GM12878 (cell line): ENCODE measurements at regions not wholly inside any gene's neighbourhood (a gene's known extent, or its start where the extent isn't known, plus 50 kb on each side); places are given as distances from the start of the nearest gene placed in this dataset.

Experiments
- ATAC-seq: fragments of 200-7000 bp; cut with Tn5 transposase; 3 replicates; pipeline ENCODE4 v1.9.1; 2020; ENCODE audit warnings: mild to moderate bottlenecking, moderate library complexity
- BruUV-seq: library from RNA; stranded (reverse); fragments of 400-500 nt; replicated peaks from 2 replicates; lab custom pipeline; 2021; lab: Mats Ljungman, UMichigan
- CTCF ChIA-PET: fragments of 300-600 bp; sonication (Branson Sonifier 250); formaldehyde crosslinking; extraction: SDS; loops from one replicate; lab custom pipeline; 2021; ENCODE audit warnings: inconsistent platforms; lab: Yijun Ruan, JAX
- POLR2A ChIA-PET: fragments of 350-600 bp; formaldehyde crosslinking; extraction: SDS; loops from one replicate; lab custom pipeline; 2021; ENCODE audit warnings: inconsistent platforms; lab: Charles Lee
- RAD21 ChIA-PET: fragments of 300-600 bp; sonication (Branson Sonifier 250); formaldehyde crosslinking; loops from one replicate; lab custom pipeline; 2023; ENCODE audit warnings: antibody characterized with exemption; ENCODE audit not compliant: unreplicated experiment; lab: Charles Lee
- SMC1A ChIA-PET: fragments of 300-600 bp; sonication (Branson Sonifier 250); formaldehyde crosslinking; loops from one replicate; lab custom pipeline; 2023; ENCODE audit not compliant: unreplicated experiment, uncharacterized antibody; lab: Charles Lee
- DNase-seq: peaks from one replicate; pipeline ENCODE4 v3.0.0-alpha.2; 2011; ENCODE audit warnings: low read depth, low spot score
- FAIRE-seq: peaks from 3 replicates; lab custom pipeline; 2011; peaks lifted over from hg19 to GRCh38; lab: Jason Lieb, UNC
- H2AFZ ChIP-seq: 2 replicates; pipeline ENCODE4 v1.6.0; 2011; ENCODE audit warnings: low read depth, low read length, control low read depth; ENCODE audit not compliant: control insufficient read depth
- H3K27ac ChIP-seq: 2 replicates; pipeline ENCODE4 v1.5.1; 2011; ENCODE audit warnings: control low read depth; ENCODE audit not compliant: control insufficient read depth, insufficient read depth
- H3K27me3 ChIP-seq, 2 experiments: replicated peaks in 1 of 2; 2 replicates each; pipeline versions ENCODE4 v1.6.0 to v1.6.1; 2011; ENCODE audit warnings: low read length in 1 of 2; ENCODE audit not compliant: control insufficient read depth in 2 of 2, insufficient read depth in 2 of 2
- H3K36me3 ChIP-seq, 2 experiments: 2 replicates each; pipeline ENCODE4 v1.5.1; 2011; ENCODE audit warnings: low read length in 1 of 2; ENCODE audit not compliant: control insufficient read depth in 2 of 2, insufficient read depth in 2 of 2
- H3K4me1 ChIP-seq: 2 replicates; pipeline ENCODE4 v1.6.1; 2011; ENCODE audit warnings: mild to moderate bottlenecking, low read length, moderate library complexity, mixed read lengths; ENCODE audit not compliant: control insufficient read depth, insufficient read depth
- H3K4me2 ChIP-seq: 2 replicates; pipeline ENCODE4 v1.6.0; 2011; ENCODE audit warnings: control low read depth; ENCODE audit not compliant: control insufficient read depth, insufficient read depth
- H3K4me3 ChIP-seq: fragments of 200-600 bp; sonication (generic); 2 replicates; pipeline ENCODE4 v1.5.1; 2016
- H3K79me2 ChIP-seq: 2 replicates; pipeline ENCODE4 v1.6.0; 2011; ENCODE audit warnings: low read length; ENCODE audit not compliant: control insufficient read depth, insufficient read depth
- H3K9ac ChIP-seq: 2 replicates; pipeline ENCODE4 v1.8.0; 2011; ENCODE audit warnings: low read length, control low read depth, mixed read lengths; ENCODE audit not compliant: control insufficient read depth, insufficient read depth
- H3K9me3 ChIP-seq: replicated peaks from 3 replicates; pipeline ENCODE4 v1.5.1; 2011; ENCODE audit warnings: mild to moderate bottlenecking, low read length; ENCODE audit not compliant: control insufficient read depth, insufficient read depth
- H4K20me1 ChIP-seq: 2 replicates; pipeline ENCODE4 v1.6.0; 2011; ENCODE audit not compliant: control insufficient read depth, insufficient read depth
- ATF7 ChIP-seq: fragments of 450-650 bp; IDR thresholded peaks from 2 replicates; pipeline ENCODE4 v1.6.1; 2016; ENCODE audit warnings: low read depth, mild to moderate bottlenecking
- CREM ChIP-seq: IDR thresholded peaks from 2 replicates; pipeline ENCODE4 v1.6.1; 2014; ENCODE audit warnings: antibody characterized with exemption, low read depth
- CTCF ChIP-seq, 3 experiments: IDR thresholded peaks in 2 of 3; conservative IDR thresholded peaks in 1 of 3; 2 replicates each; pipeline ENCODE4 v1.5.1; 2011; ENCODE audit warnings: low read depth in 3 of 3, low read length in 3 of 3, mild to moderate bottlenecking in 3 of 3, control low read depth in 2 of 3, moderate library complexity in 2 of 3, inconsistent platforms in 1 of 3, mixed read lengths in 1 of 3; ENCODE audit not compliant: control insufficient read depth in 2 of 3, insufficient read depth in 1 of 3; ENCODE audit errors: extremely low read depth in 1 of 3
- FOXK2 ChIP-seq: fragments of 450-650 bp; IDR thresholded peaks from 2 replicates; pipeline ENCODE4 v1.6.1; 2017; ENCODE audit warnings: mild to moderate bottlenecking, moderate library complexity
- HCFC1 ChIP-seq: fragments of 150-350 bp; IDR thresholded peaks from 2 replicates; pipeline ENCODE4 v1.6.1; 2014; ENCODE audit warnings: low read length
- HDGF ChIP-seq: fragments of 450-650 bp; IDR thresholded peaks from 2 replicates; pipeline ENCODE4 v1.6.1; 2016; ENCODE audit warnings: antibody characterized with exemption
- IKZF1 ChIP-seq: fragments of 450-650 bp; conservative IDR thresholded peaks from 2 replicates; pipeline ENCODE4 v1.6.1; 2017; ENCODE audit warnings: antibody characterized with exemption, mild to moderate bottlenecking
- IKZF2 ChIP-seq, 2 experiments: fragments of 450-650 bp; IDR thresholded peaks; 2 replicates each; pipeline ENCODE4 v1.6.1; 2017; ENCODE audit warnings: mild to moderate bottlenecking in 2 of 2, moderate library complexity in 2 of 2
- MEF2B ChIP-seq: fragments of 450-650 bp; IDR thresholded peaks from 2 replicates; pipeline ENCODE4 v1.6.1; 2018; ENCODE audit warnings: mild to moderate bottlenecking, moderate library complexity; ENCODE audit not compliant: partially characterized antibody, poor library complexity, severe bottlenecking
- SMAD1 ChIP-seq: fragments of 450-650 bp; IDR thresholded peaks from 2 replicates; pipeline ENCODE4 v1.6.1; 2018; ENCODE audit warnings: mild to moderate bottlenecking, low read depth; ENCODE audit not compliant: partially characterized antibody
- SUPT20H ChIP-seq: IDR thresholded peaks from 2 replicates; pipeline ENCODE4 v1.6.1; 2011; ENCODE audit warnings: low read depth, mild to moderate bottlenecking, low read length, moderate library complexity, borderline replicate concordance; ENCODE audit not compliant: control insufficient read depth
- USF2 ChIP-seq: IDR thresholded peaks from 2 replicates; pipeline ENCODE4 v1.6.1; 2011; ENCODE audit warnings: low read depth, low read length, improper control_type of control experiment, borderline replicate concordance
- YBX1 ChIP-seq: fragments of 450-650 bp; IDR thresholded peaks from 2 replicates; pipeline ENCODE4 v1.6.1; 2016; ENCODE audit warnings: antibody characterized with exemption
- ZNF274 ChIP-seq: IDR thresholded peaks from one replicate; pipeline ENCODE4 v1.8.0; 2011; ENCODE audit not compliant: insufficient read length, insufficient read depth
- WGBS: methylation state at CpG from one replicate; pipeline ENCODE4 v1.1.6; 2016; ENCODE audit warnings: low lambda C conversion rate; ENCODE audit not compliant: insufficient replicate concordance, insufficient coverage; ENCODE audit errors: missing lambda C conversion rate; 5-methylcytosine and 5-hydroxymethylcytosine counted together
- in situ Hi-C: fragments of 300-500 bp; cut with MboI; formaldehyde crosslinking; loops from 9 replicates; pipeline ENCODE4 v1.14.3; 2018; ENCODE audit warnings: mixed read lengths
- intact Hi-C: fragments of 100-400 bp; cut with micrococcal nuclease; formaldehyde crosslinking; loops from one replicate; pipeline ENCODE4 v1.14.2; 2022; ENCODE audit not compliant: unreplicated experiment

DNA sequence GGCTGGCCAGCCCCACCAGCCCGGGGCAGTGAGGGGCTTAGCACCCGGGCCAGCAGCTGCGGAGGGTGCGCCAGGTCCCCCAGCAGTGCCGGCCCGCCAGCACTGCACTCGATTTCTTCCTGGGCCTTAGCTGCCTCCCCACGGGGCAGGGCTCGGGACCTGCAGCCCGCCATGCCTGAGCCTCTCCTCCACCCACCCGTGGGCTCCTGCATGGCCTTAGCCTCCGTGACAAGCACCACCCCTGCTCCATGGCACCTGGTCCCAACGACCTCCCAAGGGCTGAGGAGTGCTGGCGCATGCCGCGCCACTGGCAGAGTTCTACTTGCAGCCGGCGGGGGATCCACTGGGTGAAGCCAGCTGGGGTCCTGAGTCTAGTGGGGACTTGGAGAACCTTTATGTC is 452.6 kb downstream of the AGTPBP1 start:
- H4K20me1 ChIP-seq, result no peaks in the 10 kb centered on the region
- CTCF ChIA-PET, result no interaction called here
- TF ChIP-seq USF2 (no peak), MEF2B (no peak), ZNF274 (no peak), YBX1 (no peak)
- TF ChIP-seq, all 136 proteins: peak for 0
- Histone ChIP-seq H3K4me2 (no peak overlapping the region), H3K9me3 (no peaks in the 10 kb centered on the region; the same call in 2 of the 3 replicates), H3K4me3 (no peak overlapping the region), H2AFZ (no peak overlapping the region), H3K27ac (no peak overlapping the region), H3K79me2 (no peaks in the 10 kb centered on the region), H3K36me3 (no peaks in the 10 kb centered on the region), H3K27me3 (no peaks in the 10 kb centered on the region; a peak in 2 of 4 replicates), H3K4me1 (no peaks in the 10 kb centered on the region), H3K9ac (no peak overlapping the region)
- no TSS peak for BruUV-seq
- FAIRE-seq (no peak), DNase-seq (no peak), ATAC-seq (no peak)
- RAD21 ChIA-PET, result no interaction called here
- POLR2A ChIA-PET, result no interaction called here
- intact Hi-C loops (no loop called here), in situ Hi-C loops (no loop called here)
- SMC1A ChIA-PET, result no interaction called here
- 56% methylated on average over 18 of the region's 18 CpGs for WGBS

GRCh38 chr9:85283421-85283820 is 458.3 kb downstream of the AGTPBP1 start:
- 2% methylated on average over 3 of the region's 3 CpGs for WGBS
- Histone ChIP-seq H3K9ac (no peak overlapping the region), H3K36me3 (no peaks in the 10 kb centered on the region), H3K4me2 (no peak overlapping the region), H3K27ac (no peak overlapping the region), H3K27me3 (no peaks in the 10 kb centered on the region; a peak in 1 of 4 replicates), H3K4me3 (no peak overlapping the region), H3K79me2 (no peaks in the 10 kb centered on the region), H4K20me1 (no peaks in the 10 kb centered on the region), H3K9me3 (no peaks in the 10 kb centered on the region; the same call in 2 of the 3 replicates), H3K4me1 (no peaks in the 10 kb centered on the region), H2AFZ (no peak overlapping the region)
- FAIRE-seq (no peak), DNase-seq (no peak), ATAC-seq (no peak)
- intact Hi-C loops (no loop called here), in situ Hi-C loops (no loop called here)
- POLR2A ChIA-PET, result no interaction called here
- CTCF ChIA-PET, result no interaction called here
- BruUV-seq, result no TSS peak
- RAD21 ChIA-PET, result no interaction called here
- SMC1A ChIA-PET, result no interaction called here
- TF ChIP-seq CTCF (IDR thresholded peaks at IDR 0.05 in 2 of 3, conservative IDR thresholded peaks at IDR 0.05 in 1 of 3; ENCODE audit: control insufficient read depth in 2 of 3, extremely low read depth in 1 of 3, insufficient read depth in 1 of 3, low read depth in 3 of 3, low read length in 3 of 3) (no peak), IKZF2 (IDR thresholded peaks at IDR 0.05) (no peak), USF2 (no peak), HDGF (no peak), HCFC1 (no peak), IKZF1 (no peak), ATF7 (no peak), SMAD1 (no peak), CREM (no peak), SUPT20H (no peak), FOXK2 (no peak)
